K562 (cell line): ENCODE measurements at regions not wholly inside any gene's neighbourhood (a gene's known extent, or its start where the extent isn't known, plus 50 kb on each side); places are given as distances from the start of the nearest gene placed in this dataset.

Experiments used
- ATAC-seq: fragments of 200-7000 bp; cut with Tn5 transposase; 3 replicates; pipeline ENCODE4 v1.9.1; 2020; ENCODE audit warnings: moderate library complexity
- BruUV-seq: library from RNA; stranded (reverse); fragments of 400-500 nt; replicated peaks from 2 replicates; lab custom pipeline; 2021; lab: Mats Ljungman, UMichigan
- CTCF ChIA-PET: fragments of 300-600 bp; formaldehyde crosslinking; extraction: SDS; loops from one replicate; lab custom pipeline; 2021; ENCODE audit warnings: low intra/inter-chr PET ratio; lab: Yijun Ruan, JAX
- POLR2A ChIA-PET: fragments of 300-600, 350-650 bp; sonication (Branson Sonifier 250); formaldehyde crosslinking; extraction: SDS; loops from one replicate; lab custom pipeline; 2021; ENCODE audit warnings: antibody characterized with exemption, inconsistent platforms; lab: Yijun Ruan, JAX
- DNase-seq, 4 experiments: peaks; one replicate each; pipeline versions ENCODE4 v3.0.0 to v3.0.0-alpha.2; 2011 to 2018; ENCODE audit warnings: low spot score in 3 of 4, mixed read lengths in 3 of 4; ENCODE audit errors: extremely low read depth in 1 of 4
- FAIRE-seq: peaks from 2 replicates; lab custom pipeline; 2011; peaks lifted over from hg19 to GRCh38; lab: Jason Lieb, UNC
- H2AFZ ChIP-seq: 2 replicates; pipeline ENCODE4 v1.6.0; 2011; ENCODE audit warnings: low read depth, low read length, control low read depth, inconsistent platforms
- H3K27ac ChIP-seq: fragments of 200-600 bp; 3 replicates; pipeline ENCODE4 v1.8.0; 2011; ENCODE audit warnings: low read depth, mild to moderate bottlenecking, control low read depth, inconsistent platforms, low read length, moderate library complexity, mixed read lengths; ENCODE audit errors: extremely low read depth
- H3K27me3 ChIP-seq, 2 experiments: fragments of 300-600 bp in 1 of 2; 2 replicates in 1 of 2; 3 replicates in 1 of 2; pipeline versions ENCODE4 v1.6.0 to v1.8.0; 2011; ENCODE audit warnings: inconsistent platforms in 2 of 2, low read length in 2 of 2, mild to moderate bottlenecking in 1 of 2, mixed read lengths in 1 of 2, moderate library complexity in 1 of 2; ENCODE audit not compliant: control insufficient read depth in 2 of 2, insufficient read depth in 2 of 2
- H3K36me3 ChIP-seq: fragments of 300-600 bp; 3 replicates; pipeline ENCODE4 v1.8.0; 2011; ENCODE audit warnings: mild to moderate bottlenecking, low read length, inconsistent platforms; ENCODE audit not compliant: control insufficient read depth, insufficient read depth
- H3K4me1 ChIP-seq, 2 experiments: fragments of 200-600 bp in 1 of 2; replicated peaks in 1 of 2; 2 replicates in 1 of 2; 3 replicates in 1 of 2; pipeline versions ENCODE4 v1.5.1 to v1.8.0; 2011; ENCODE audit warnings: inconsistent platforms in 2 of 2, low read length in 2 of 2, mild to moderate bottlenecking in 1 of 2, mixed read lengths in 1 of 2, moderate library complexity in 1 of 2; ENCODE audit not compliant: control insufficient read depth in 2 of 2, insufficient read depth in 2 of 2
- H3K4me2 ChIP-seq: 2 replicates; pipeline ENCODE4 v1.6.1; 2011; ENCODE audit warnings: low read length, control low read depth, inconsistent platforms, mixed read lengths; ENCODE audit not compliant: insufficient read depth
- H3K4me3 ChIP-seq: fragments of 200-600 bp; sonication (generic), shearing (Covaris generic); 2 replicates; pipeline ENCODE4 v1.5.1; 2016; ENCODE audit warnings: control low read depth, inconsistent platforms
- H3K79me2 ChIP-seq: fragments of 200-600 bp; 3 replicates; pipeline ENCODE4 v1.8.0; 2011; ENCODE audit warnings: low read length, inconsistent platforms; ENCODE audit not compliant: control insufficient read depth, insufficient read depth
- H3K9ac ChIP-seq, 2 experiments: 2 replicates each; pipeline versions ENCODE4 v1.6.0 to v1.6.1; 2011; ENCODE audit warnings: low read depth in 2 of 2, low read length in 2 of 2, control low read depth in 1 of 2, inconsistent platforms in 1 of 2, mild to moderate bottlenecking in 1 of 2, mixed read lengths in 1 of 2; ENCODE audit not compliant: insufficient read depth in 1 of 2
- H3K9me1 ChIP-seq: one replicate; pipeline ENCODE4 v1.6.0; 2011; ENCODE audit warnings: inconsistent platforms, mild to moderate bottlenecking, low read length, moderate library complexity; ENCODE audit not compliant: control insufficient read depth, insufficient read depth
- H3K9me3 ChIP-seq: replicated peaks from 2 replicates; pipeline ENCODE4 v1.5.1; 2011; ENCODE audit warnings: low read depth, low read length, inconsistent platforms; ENCODE audit not compliant: control insufficient read depth, insufficient read depth
- H4K20me1 ChIP-seq: replicated peaks from 2 replicates; pipeline ENCODE4 v1.6.1; 2011; ENCODE audit warnings: low read length, inconsistent platforms, mixed read lengths; ENCODE audit not compliant: control insufficient read depth, insufficient read depth
- COPS2 ChIP-seq: fragments of 450-650 bp; conservative IDR thresholded peaks from 2 replicates; pipeline ENCODE4 v1.6.1; 2016; ENCODE audit warnings: mild to moderate bottlenecking, moderate library complexity
- EHMT2 ChIP-seq: fragments of 450-650 bp; IDR thresholded peaks from 2 replicates; pipeline ENCODE4 v1.6.1; 2018; ENCODE audit warnings: antibody characterized with exemption
- EP400 ChIP-seq: fragments of 450-650 bp; IDR thresholded peaks from 2 replicates; pipeline ENCODE4 v1.6.1; 2017; ENCODE audit warnings: antibody characterized with exemption, mild to moderate bottlenecking, moderate library complexity
- HBP1 ChIP-seq: fragments of 450-650 bp; formaldehyde crosslinking; IDR thresholded peaks from 2 replicates; pipeline ENCODE4 v1.4.0; 2022; ENCODE audit warnings: missing genetic modification characterization
- HOMEZ ChIP-seq: fragments of 250-450 bp; sonication (Bioruptor Pico); IDR thresholded peaks from 2 replicates; pipeline ENCODE4 v1.4.0; 2020; ENCODE audit warnings: mild to moderate bottlenecking, moderate library complexity
- KAT2B ChIP-seq: IDR thresholded peaks from one replicate; pipeline ENCODE4 v1.6.1; 2012; ENCODE audit warnings: low read depth, mild to moderate bottlenecking, control low read depth, inconsistent platforms, low read length, moderate library complexity
- MBD2 ChIP-seq: sonication (generic); IDR thresholded peaks from 2 replicates; pipeline ENCODE4 v1.6.1; 2016; ENCODE audit warnings: low read depth, borderline replicate concordance
- MNT ChIP-seq, 2 experiments: fragments of 450-650 bp; conservative IDR thresholded peaks; 2 replicates each; pipeline ENCODE4 v1.6.1; 2017; ENCODE audit warnings: mild to moderate bottlenecking in 2 of 2, moderate library complexity in 2 of 2
- PCBP2 ChIP-seq: fragments of 200-400 bp; formaldehyde crosslinking; IDR thresholded peaks from 2 replicates; pipeline ENCODE4 v1.6.1; 2018; ENCODE audit warnings: low read length, low read depth, mild to moderate bottlenecking, moderate library complexity; ENCODE audit not compliant: poor library complexity, severe bottlenecking
- POLR3G ChIP-seq: IDR thresholded peaks from 2 replicates; pipeline ENCODE4 v1.6.1; 2011; ENCODE audit not compliant: insufficient read length, insufficient replicate concordance; ENCODE audit errors: extremely low read depth
- RBFOX2 ChIP-seq: fragments of 200-400 bp; formaldehyde crosslinking; IDR thresholded peaks from 2 replicates; pipeline ENCODE4 v1.6.1; 2017; ENCODE audit warnings: low read depth, mild to moderate bottlenecking, low read length, moderate library complexity
- RBM34 ChIP-seq: fragments of 200-400 bp; formaldehyde crosslinking; IDR thresholded peaks from 2 replicates; pipeline ENCODE4 v1.6.1; 2018; ENCODE audit warnings: low read length, borderline replicate concordance; ENCODE audit not compliant: insufficient read depth
- SAFB ChIP-seq: fragments of 200-400 bp; formaldehyde crosslinking; IDR thresholded peaks from 2 replicates; pipeline ENCODE4 v1.6.1; 2017; ENCODE audit warnings: low read depth, low read length, borderline replicate concordance
- TAL1 ChIP-seq: fragments of 450-650 bp; IDR thresholded peaks from 2 replicates; pipeline ENCODE4 v1.6.1; 2016; ENCODE audit warnings: mild to moderate bottlenecking
- ZNF592 ChIP-seq: fragments of 450-650 bp; IDR thresholded peaks from 2 replicates; pipeline ENCODE4 v1.6.1; 2017; ENCODE audit warnings: antibody characterized with exemption, mild to moderate bottlenecking
- ZNF668 ChIP-seq: fragments of 250-450 bp; sonication (Bioruptor Pico); IDR thresholded peaks from 2 replicates; pipeline ENCODE4 v1.8.0; 2022; ENCODE audit warnings: mild to moderate bottlenecking, inconsistent platforms
- WGBS: fragments of 100-300 bp; shearing (Covaris generic); methylation state at CpG from one replicate; pipeline ENCODE4 v1.1.6; 2016; ENCODE audit warnings: low coverage, mixed read lengths; ENCODE audit not compliant: insufficient coverage; ENCODE audit errors: missing lambda C conversion rate; 5-methylcytosine and 5-hydroxymethylcytosine counted together
- in situ Hi-C: fragments of 300-500 bp; cut with MboI; formaldehyde crosslinking; loops from 4 replicates; pipeline ENCODE4 v1.15.0; 2018; ENCODE audit warnings: inconsistent platforms, mixed read lengths
- intact Hi-C: fragments of 100-400 bp; cut with micrococcal nuclease; formaldehyde crosslinking; loops from 2 replicates; pipeline ENCODE4 v1.14.2; 2022

- H3K27me3 ChIP-seq: no peaks in the 10 kb centered on the region
- ATAC-seq: no peak
- no peaks in the 10 kb centered on the region for H3K79me2 ChIP-seq
- no peaks in the 10 kb centered on the region for H3K4me1 ChIP-seq
- H4K20me1 ChIP-seq: no peaks in the 10 kb centered on the region
- H3K27ac ChIP-seq: no peak overlapping the region
- no peak overlapping the region for H3K4me2 ChIP-seq
- DNase-seq: no peak
- POLR2A ChIA-PET: no interaction called here
- no peak for FAIRE-seq
- in situ Hi-C loops: no loop called here
- WGBS: 3% methylated on average over 2 of the region's 2 CpGs
- TF ChIP-seq POLR3G (no peak), EHMT2 (no peak), EP400 (no peak), RBFOX2 (no peak), MBD2 (no peak), PCBP2 (no peak), RBM34 (no peak), ZNF668 (CRISPR knock-in tag) (no peak), ZNF592 (no peak), HOMEZ (no peak), COPS2 (no peak), HBP1 (CRISPR knock-in tag) (no peak), KAT2B (no peak), MNT (conservative IDR thresholded peaks at IDR 0.05) (no peak), SAFB (no peak), TAL1 (no peak)
- TF ChIP-seq, all 486 proteins: peak for 0
- H2AFZ ChIP-seq: no peak overlapping the region
- BruUV-seq: no TSS peak
- H3K9ac ChIP-seq: no peak overlapping the region
- no peaks in the 10 kb centered on the region; the same call in 1 of the 2 replicates for H3K9me3 ChIP-seq
- no peaks in the 10 kb centered on the region for H3K36me3 ChIP-seq
- CTCF ChIA-PET: no interaction called here
- intact Hi-C loops: no loop called here
- H3K9me1 ChIP-seq: no peaks in the 10 kb centered on the region
- no peak overlapping the region for H3K4me3 ChIP-seq
These were observed 72.6 kb upstream of the FIGN start for GRCh38 chr2:163808406-163808805.
